C4-2B (cell line): ENCODE measurements at regions not wholly inside any gene's neighbourhood (a gene's known extent, or its start where the extent isn't known, plus 50 kb on each side); places are given as distances from the start of the nearest gene placed in this dataset.

Source experiments
- CTCF ChIP-seq: fragments of 450-650 bp; conservative IDR thresholded peaks from 2 replicates; pipeline ENCODE4 v1.5.1; 2017; ENCODE audit warnings: mild to moderate bottlenecking
- ZFX ChIP-seq: fragments of 450-650 bp; IDR thresholded peaks from 2 replicates; pipeline ENCODE4 v1.6.1; 2017

GRCh38 chr11:129595038-129595962 lies 219.7 kb downstream of the BARX2 start:
- TF ChIP-seq CTCF, result no peak
- no peak for TF ChIP-seq ZFX
